GM12865 (cell line): ENCODE measurements at regions not wholly inside any gene's neighbourhood (a gene's known extent, or its start where the extent isn't known, plus 50 kb on each side); places are given as distances from the start of the nearest gene placed in this dataset.

ENCODE experiments used
- DNase-seq: peaks from one replicate; pipeline ENCODE4 v3.0.0; 2010; ENCODE audit warnings: low read depth
- H3K4me3 ChIP-seq: 2 replicates; pipeline ENCODE4 v1.5.1; 2011; ENCODE audit warnings: mild to moderate bottlenecking, low read depth, low read length, control low read depth
- TF ChIP-seq, protein P1 (sequence below): IDR thresholded peaks from 2 replicates; pipeline ENCODE4 v1.5.1; 2011; ENCODE audit warnings: low read length, control low read depth, low read depth, inconsistent platforms; ENCODE audit not compliant: insufficient read depth; ENCODE audit errors: missing control alignments

- DNase-seq = no peak
- TF ChIP-seq, protein P1, sequence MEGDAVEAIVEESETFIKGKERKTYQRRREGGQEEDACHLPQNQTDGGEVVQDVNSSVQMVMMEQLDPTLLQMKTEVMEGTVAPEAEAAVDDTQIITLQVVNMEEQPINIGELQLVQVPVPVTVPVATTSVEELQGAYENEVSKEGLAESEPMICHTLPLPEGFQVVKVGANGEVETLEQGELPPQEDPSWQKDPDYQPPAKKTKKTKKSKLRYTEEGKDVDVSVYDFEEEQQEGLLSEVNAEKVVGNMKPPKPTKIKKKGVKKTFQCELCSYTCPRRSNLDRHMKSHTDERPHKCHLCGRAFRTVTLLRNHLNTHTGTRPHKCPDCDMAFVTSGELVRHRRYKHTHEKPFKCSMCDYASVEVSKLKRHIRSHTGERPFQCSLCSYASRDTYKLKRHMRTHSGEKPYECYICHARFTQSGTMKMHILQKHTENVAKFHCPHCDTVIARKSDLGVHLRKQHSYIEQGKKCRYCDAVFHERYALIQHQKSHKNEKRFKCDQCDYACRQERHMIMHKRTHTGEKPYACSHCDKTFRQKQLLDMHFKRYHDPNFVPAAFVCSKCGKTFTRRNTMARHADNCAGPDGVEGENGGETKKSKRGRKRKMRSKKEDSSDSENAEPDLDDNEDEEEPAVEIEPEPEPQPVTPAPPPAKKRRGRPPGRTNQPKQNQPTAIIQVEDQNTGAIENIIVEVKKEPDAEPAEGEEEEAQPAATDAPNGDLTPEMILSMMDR = no peak
- H3K4me3 ChIP-seq = no peak overlapping the region
Observed at GRCh38 chr6:167643223-167643622, 183.5 kb upstream of the AFDN start.

DNA sequence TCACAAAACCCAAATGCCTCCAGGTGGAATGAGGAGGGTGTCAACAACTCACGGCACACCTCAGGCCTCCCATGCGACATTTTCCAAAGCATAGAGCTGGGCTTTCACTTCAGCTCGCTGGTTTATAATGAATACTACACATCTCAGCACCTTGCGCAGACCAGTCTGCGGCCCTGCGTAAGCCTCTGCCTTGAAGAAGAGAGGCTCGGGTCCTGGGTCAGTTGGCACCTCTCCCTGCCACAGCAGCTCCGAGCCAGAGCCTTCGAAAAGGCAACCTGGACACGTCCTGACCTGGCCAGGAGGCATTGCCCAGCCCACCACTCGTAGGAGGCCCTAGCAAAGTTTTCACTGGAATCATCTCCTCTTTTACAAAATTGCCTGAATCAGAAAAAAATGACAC is 183.0 kb upstream of the AFDN start:
- no peak for DNase-seq
- TF ChIP-seq, protein P1 = no peak
- no peak overlapping the region for H3K4me3 ChIP-seq

- no peak for DNase-seq
- TF ChIP-seq, protein P1 = no peak
- H3K4me3 ChIP-seq = no peak overlapping the region
Observed at GRCh38 chr6:167644412-167645132, 182.1 kb upstream of the AFDN start.

DNA sequence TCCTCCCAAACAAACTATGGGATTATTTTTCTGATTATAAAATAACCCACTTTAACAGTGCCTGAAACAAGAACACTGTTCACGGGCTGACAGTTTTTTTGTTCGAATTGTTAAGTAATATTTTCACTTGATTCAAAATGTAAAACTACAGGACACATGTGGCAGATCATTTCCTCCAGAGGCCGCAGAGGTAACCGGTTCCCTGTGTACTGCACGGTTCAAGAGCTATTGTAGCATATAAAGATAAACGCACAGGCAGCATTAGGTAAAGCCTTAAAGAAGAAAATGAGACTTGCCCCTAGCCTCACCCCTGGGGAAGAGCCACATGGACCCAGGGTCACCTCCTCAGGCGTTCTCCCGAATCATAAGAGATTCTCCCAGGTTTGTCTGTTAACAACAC is 181.3 kb upstream of the AFDN start:
- DNase-seq = no peak
- no peak overlapping the region for H3K4me3 ChIP-seq
- TF ChIP-seq, protein P1 = no peak

DNA sequence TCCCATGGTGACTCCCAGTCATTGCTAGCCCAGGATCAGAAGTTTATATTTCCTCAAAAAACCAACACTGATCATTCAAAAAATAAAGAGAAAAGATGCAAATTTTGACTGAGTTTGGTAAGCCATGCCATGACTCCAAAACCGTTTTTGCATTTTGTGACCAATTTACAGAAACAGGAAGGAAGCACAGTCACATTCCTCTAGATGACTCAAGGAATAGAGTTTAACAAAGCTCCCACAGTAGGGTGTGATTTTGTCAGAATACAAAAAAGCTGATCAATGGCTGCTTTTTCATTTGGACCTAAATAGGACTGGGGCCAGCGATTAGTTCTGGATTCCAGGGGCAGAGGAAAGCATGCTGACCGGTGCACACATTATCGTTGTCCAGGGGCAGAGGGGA is 179.4 kb upstream of the AFDN start:
- no peak for DNase-seq
- H3K4me3 ChIP-seq = no peak overlapping the region
- TF ChIP-seq, protein P1 = no peak

DNA sequence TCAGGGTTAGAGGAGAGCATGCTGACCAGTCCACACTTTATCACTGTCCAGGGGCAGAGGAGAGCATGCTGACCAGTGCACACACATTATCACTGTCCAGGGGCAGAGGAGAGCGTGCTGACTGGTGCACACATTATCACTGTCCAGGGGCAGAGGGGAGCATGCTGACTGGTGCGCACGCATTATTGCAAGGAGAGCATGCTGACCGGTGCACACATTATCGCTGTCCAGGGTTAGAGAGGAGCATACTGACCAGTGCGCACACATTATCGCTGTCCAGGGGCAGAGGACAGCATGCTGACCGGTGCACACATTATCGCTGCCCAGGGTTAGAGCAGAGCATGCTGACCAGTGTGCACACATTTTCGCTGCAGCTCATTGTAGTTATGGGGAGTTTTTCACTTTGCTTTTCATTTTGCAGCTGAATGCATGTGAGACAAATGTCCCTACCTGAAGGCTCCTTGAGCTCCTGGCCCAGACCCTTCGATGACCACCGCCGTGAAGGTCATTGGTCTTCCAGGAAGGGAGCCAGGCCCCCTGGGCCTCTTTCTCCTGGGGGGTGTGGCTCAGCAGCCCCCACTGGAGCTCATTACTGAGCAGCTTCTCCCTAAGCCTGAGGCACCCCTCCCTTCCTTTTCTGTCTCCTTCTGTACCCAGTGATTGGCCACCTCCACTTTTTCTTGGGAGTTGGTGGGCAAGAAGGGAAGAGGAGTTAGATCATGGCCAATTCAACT is 178.8 kb upstream of the AFDN start:
- TF ChIP-seq, protein P1 = no peak
- no peak for DNase-seq
- no peak overlapping the region for H3K4me3 ChIP-seq
